ENCODE measurements at regions not wholly inside any gene's neighbourhood (a gene's known extent, or its start where the extent isn't known, plus 50 kb on each side); places are given as distances from the start of the nearest gene placed in this dataset.

- DNase-seq (ENCODE audit: low spot score): no peak
- no peaks in the 10 kb centered on the region for H3K9me3 Mint-ChIP-seq
- H3K4me1 Mint-ChIP-seq (ENCODE audit: low read depth): no peaks in the 10 kb centered on the region
- peaks cover 13% of the 10 kb centered on the region for H3K36me3 Mint-ChIP-seq (ENCODE audit: low read depth)
- no peaks in the 10 kb centered on the region for H3K27me3 Mint-ChIP-seq (ENCODE audit: insufficient read depth)
- intact Hi-C loops (cut with micrococcal nuclease): no loop called here
- H3K27ac Mint-ChIP-seq: no peak overlapping the region
- H3K4me3 Mint-ChIP-seq: no peak overlapping the region
Measured at GRCh38 chr4:123256901-123257300, 139.7 kb upstream of the SPRY1 start.

GRCh38 chr4:123257591-123257990, 139.0 kb upstream of the SPRY1 start:
- no peaks in the 10 kb centered on the region for H3K4me1 Mint-ChIP-seq (ENCODE audit: low read depth)
- H3K27me3 Mint-ChIP-seq (ENCODE audit: insufficient read depth): no peaks in the 10 kb centered on the region
- H3K27ac Mint-ChIP-seq: no peak overlapping the region
- H3K36me3 Mint-ChIP-seq (ENCODE audit: low read depth): peaks cover 13% of the 10 kb centered on the region
- no peak for DNase-seq (ENCODE audit: low spot score)
- H3K9me3 Mint-ChIP-seq: no peaks in the 10 kb centered on the region
- H3K4me3 Mint-ChIP-seq: no peak overlapping the region
- intact Hi-C loops (cut with micrococcal nuclease): no loop called here

GRCh38 chr4:123259676-123260646, 136.6 kb upstream of the SPRY1 start:
- Mint-ChIP-seq H3K4me1 (ENCODE audit: low read depth) (no peaks in the 10 kb centered on the region), H3K27me3 (ENCODE audit: insufficient read depth) (no peaks in the 10 kb centered on the region), H3K27ac (no peak overlapping the region), H3K9me3 (no peaks in the 10 kb centered on the region), H3K4me3 (no peak overlapping the region), H3K36me3 (ENCODE audit: low read depth) (peaks cover 13% of the 10 kb centered on the region)
- intact Hi-C loops (cut with micrococcal nuclease): no loop called here
- DNase-seq (ENCODE audit: low spot score): no peak

GRCh38 chr4:123260653-123261052, 135.9 kb upstream of the SPRY1 start:
- Mint-ChIP-seq H3K27ac (no peak overlapping the region), H3K27me3 (ENCODE audit: insufficient read depth) (no peaks in the 10 kb centered on the region), H3K36me3 (ENCODE audit: low read depth) (peaks cover 13% of the 10 kb centered on the region), H3K4me3 (no peak overlapping the region), H3K9me3 (no peaks in the 10 kb centered on the region), H3K4me1 (ENCODE audit: low read depth) (no peaks in the 10 kb centered on the region)
- DNase-seq (ENCODE audit: low spot score): no peak
- intact Hi-C loops (cut with micrococcal nuclease): no loop called here

GRCh38 chr4:123262080-123262479, 134.5 kb upstream of the SPRY1 start:
- no peak for DNase-seq (ENCODE audit: low spot score)
- no peaks in the 10 kb centered on the region for H3K9me3 Mint-ChIP-seq
- peaks cover 5% of the 10 kb centered on the region for H3K36me3 Mint-ChIP-seq (ENCODE audit: low read depth)
- H3K4me1 Mint-ChIP-seq (ENCODE audit: low read depth): no peaks in the 10 kb centered on the region
- no peaks in the 10 kb centered on the region for H3K27me3 Mint-ChIP-seq (ENCODE audit: insufficient read depth)
- no peak overlapping the region for H3K27ac Mint-ChIP-seq
- H3K4me3 Mint-ChIP-seq: no peak overlapping the region
- intact Hi-C loops (cut with micrococcal nuclease): no loop called here

GRCh38 chr4:123265443-123265842, 131.2 kb upstream of the SPRY1 start:
- Mint-ChIP-seq H3K27ac (no peak overlapping the region), H3K27me3 (ENCODE audit: insufficient read depth) (no peaks in the 10 kb centered on the region), H3K9me3 (no peaks in the 10 kb centered on the region), H3K36me3 (ENCODE audit: low read depth) (peaks cover 3% of the 10 kb centered on the region), H3K4me1 (ENCODE audit: low read depth) (no peaks in the 10 kb centered on the region), H3K4me3 (no peak overlapping the region)
- DNase-seq (ENCODE audit: low spot score): no peak
- intact Hi-C loops (cut with micrococcal nuclease): no loop called here

- Mint-ChIP-seq H3K27me3 (ENCODE audit: insufficient read depth) (no peaks in the 10 kb centered on the region), H3K27ac (no peak overlapping the region), H3K9me3 (no peaks in the 10 kb centered on the region), H3K4me1 (ENCODE audit: low read depth) (no peaks in the 10 kb centered on the region), H3K4me3 (no peak overlapping the region), H3K36me3 (ENCODE audit: low read depth) (peaks cover under 1% of the 10 kb centered on the region)
- DNase-seq (ENCODE audit: low spot score): no peak
- intact Hi-C loops (cut with micrococcal nuclease): no loop called here
Measured at GRCh38 chr4:123266221-123266620, 130.4 kb upstream of the SPRY1 start.

GRCh38 chr4:123278755-123279154, 117.8 kb upstream of the SPRY1 start:
- Mint-ChIP-seq H3K27me3 (ENCODE audit: insufficient read depth) (peaks cover 3% of the 10 kb centered on the region), H3K9me3 (peaks cover 15% of the 10 kb centered on the region), H3K4me1 (ENCODE audit: low read depth) (no peaks in the 10 kb centered on the region), H3K27ac (no peak overlapping the region), H3K4me3 (no peak overlapping the region), H3K36me3 (ENCODE audit: low read depth) (peaks cover 7% of the 10 kb centered on the region)
- intact Hi-C loops (cut with micrococcal nuclease): no loop called here
- DNase-seq (ENCODE audit: low spot score): no peak

- no peak for DNase-seq (ENCODE audit: low spot score)
- Mint-ChIP-seq H3K27me3 (ENCODE audit: insufficient read depth) (peaks cover 3% of the 10 kb centered on the region), H3K4me1 (ENCODE audit: low read depth) (no peaks in the 10 kb centered on the region), H3K4me3 (no peak overlapping the region), H3K36me3 (ENCODE audit: low read depth) (peaks cover 6% of the 10 kb centered on the region), H3K9me3 (peaks cover under 1% of the 10 kb centered on the region), H3K27ac (no peak overlapping the region)
- intact Hi-C loops (cut with micrococcal nuclease): no loop called here
Measured at GRCh38 chr4:123283371-123283895, 113.2 kb upstream of the SPRY1 start.

- intact Hi-C loops (cut with micrococcal nuclease): no loop called here
- DNase-seq (ENCODE audit: low spot score): no peak
- H3K27ac Mint-ChIP-seq: no peak overlapping the region
- H3K9me3 Mint-ChIP-seq: no peaks in the 10 kb centered on the region
- peaks cover 5% of the 10 kb centered on the region for H3K36me3 Mint-ChIP-seq (ENCODE audit: low read depth)
- peaks cover 3% of the 10 kb centered on the region for H3K27me3 Mint-ChIP-seq (ENCODE audit: insufficient read depth)
- H3K4me3 Mint-ChIP-seq: no peak overlapping the region
- no peaks in the 10 kb centered on the region for H3K4me1 Mint-ChIP-seq (ENCODE audit: low read depth)
Measured at GRCh38 chr4:123284168-123284567, 112.4 kb upstream of the SPRY1 start.

GRCh38 chr4:123286903-123287466, 109.6 kb upstream of the SPRY1 start:
- H3K27ac Mint-ChIP-seq: no peak overlapping the region
- H3K36me3 Mint-ChIP-seq (ENCODE audit: low read depth): peaks cover 23% of the 10 kb centered on the region
- H3K27me3 Mint-ChIP-seq (ENCODE audit: insufficient read depth): no peaks in the 10 kb centered on the region
- H3K4me1 Mint-ChIP-seq (ENCODE audit: low read depth): no peaks in the 10 kb centered on the region
- H3K9me3 Mint-ChIP-seq: peaks cover 27% of the 10 kb centered on the region
- no peak for DNase-seq (ENCODE audit: low spot score)
- H3K4me3 Mint-ChIP-seq: no peak overlapping the region
- intact Hi-C loops (cut with micrococcal nuclease): no loop called here

- Mint-ChIP-seq H3K27ac (no peak overlapping the region), H3K4me1 (ENCODE audit: low read depth) (no peaks in the 10 kb centered on the region), H3K4me3 (no peak overlapping the region), H3K27me3 (ENCODE audit: insufficient read depth) (no peaks in the 10 kb centered on the region), H3K36me3 (ENCODE audit: low read depth) (peaks cover 26% of the 10 kb centered on the region), H3K9me3 (peaks cover 35% of the 10 kb centered on the region)
- intact Hi-C loops (cut with micrococcal nuclease): no loop called here
- DNase-seq (ENCODE audit: low spot score): no peak
Measured at GRCh38 chr4:123288309-123289025, 108.1 kb upstream of the SPRY1 start.

GRCh38 chr4:123291329-123291728, 105.3 kb upstream of the SPRY1 start:
- no peak for DNase-seq (ENCODE audit: low spot score)
- intact Hi-C loops (cut with micrococcal nuclease): no loop called here
- Mint-ChIP-seq H3K27me3 (ENCODE audit: insufficient read depth) (no peaks in the 10 kb centered on the region), H3K4me1 (ENCODE audit: low read depth) (no peaks in the 10 kb centered on the region), H3K4me3 (no peak overlapping the region), H3K9me3 (peaks cover 35% of the 10 kb centered on the region), H3K36me3 (ENCODE audit: low read depth) (peaks cover 26% of the 10 kb centered on the region), H3K27ac (no peak overlapping the region)
